ENCODE measurements at regions not wholly inside any gene's neighbourhood (a gene's known extent, or its start where the extent isn't known, plus 50 kb on each side); places are given as distances from the start of the nearest gene placed in this dataset.

DNA sequence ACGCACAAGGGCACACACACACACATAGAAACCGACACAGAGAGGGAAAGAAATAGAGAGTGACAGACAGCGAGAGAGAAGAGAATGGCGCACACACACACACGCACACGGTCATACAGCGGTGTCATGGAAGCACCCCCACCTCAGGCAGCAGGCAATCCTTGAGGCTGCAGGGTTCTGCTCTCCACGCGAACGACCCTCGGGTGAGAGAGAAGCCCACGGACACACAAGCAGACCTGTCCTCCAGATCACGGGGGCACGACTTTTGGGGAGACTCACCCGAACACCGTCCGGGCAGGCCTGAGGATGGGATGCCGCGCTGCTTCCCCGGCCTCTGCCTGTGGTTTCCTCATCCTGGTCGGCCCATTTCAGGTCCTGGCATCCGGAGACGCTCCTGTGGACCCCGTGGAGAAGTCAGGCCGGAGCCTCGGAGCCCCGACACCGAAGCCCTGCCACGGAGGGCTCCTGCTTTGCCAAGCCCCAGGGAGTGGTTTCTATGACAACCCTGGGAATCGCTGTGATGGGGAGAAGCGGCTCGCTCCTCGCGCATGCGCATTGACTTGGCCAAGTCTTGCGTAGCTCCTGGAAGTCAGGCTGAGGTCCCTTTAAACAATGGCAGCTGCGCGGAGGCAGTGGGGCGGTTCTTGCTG is 118.2 kb upstream of the KCNJ18 start:
- BruUV-seq (replicated peaks): no TSS peak
- ChIA-PET CTCF (no interaction called here), POLR2A (no interaction called here), SMC1A (ENCODE audit: uncharacterized antibody, unreplicated experiment) (no interaction called here), RAD21 (ENCODE audit: unreplicated experiment) (no interaction called here)
- Histone ChIP-seq H2AFZ (ENCODE audit: control insufficient read depth, low read depth, low read length) (no peak overlapping the region), H3K9ac (ENCODE audit: control insufficient read depth, insufficient read depth, low read length) (no peak overlapping the region), H3K4me2 (ENCODE audit: control insufficient read depth, insufficient read depth) (no peak overlapping the region), H3K4me1 (ENCODE audit: control insufficient read depth, insufficient read depth, low read length) (no peaks in the 10 kb centered on the region), H3K27me3 (replicated peaks in 1 of 2; ENCODE audit: control insufficient read depth in 2 of 2, insufficient read depth in 2 of 2, low read length in 1 of 2) (no peaks in the 10 kb centered on the region), H3K9me3 (replicated peaks; ENCODE audit: control insufficient read depth, insufficient read depth, low read length) (no peaks in the 10 kb centered on the region), H3K27ac (ENCODE audit: control insufficient read depth, insufficient read depth) (no peak overlapping the region), H3K4me3 (no peak overlapping the region), H3K36me3 (ENCODE audit: control insufficient read depth in 2 of 2, insufficient read depth in 2 of 2, low read length in 1 of 2) (no peaks in the 10 kb centered on the region), H3K79me2 (ENCODE audit: control insufficient read depth, insufficient read depth, low read length) (no peaks in the 10 kb centered on the region), H4K20me1 (ENCODE audit: control insufficient read depth, insufficient read depth) (no peaks in the 10 kb centered on the region)
- ATAC-seq (no peak), DNase-seq (ENCODE audit: low read depth, low spot score) (no peak), FAIRE-seq (no peak)
- intact Hi-C loops (cut with micrococcal nuclease; ENCODE audit: unreplicated experiment) (no loop called here), in situ Hi-C loops (cut with MboI) (no loop called here)
- 55% methylated on average over 38 of the region's 39 CpGs for WGBS (ENCODE audit: insufficient coverage, insufficient replicate concordance, low lambda C conversion rate, missing lambda C conversion rate)
- TF ChIP-seq KLF5 (IDR thresholded peaks at IDR 0.05; ENCODE audit: partially characterized antibody) (no peak), E4F1 (IDR thresholded peaks at IDR 0.05; ENCODE audit: borderline replicate concordance, partially characterized antibody) (no peak), NBN (IDR thresholded peaks at IDR 0.05) (no peak), LARP7 (IDR thresholded peaks at IDR 0.05) (no peak), SRF (IDR thresholded peaks at IDR 0.05; ENCODE audit: low read depth in 2 of 2, low read length in 2 of 2) (no peak), SMAD5 (IDR thresholded peaks at IDR 0.05; ENCODE audit: low read depth) (no peak), RCOR1 (conservative IDR thresholded peaks at IDR 0.05; ENCODE audit: low read depth, low read length) (no peak), POLR2AphosphoS2 (IDR thresholded peaks at IDR 0.05; ENCODE audit: low read depth, low read length) (no peak), NFXL1 (IDR thresholded peaks at IDR 0.05; ENCODE audit: borderline replicate concordance) (no peak), CBFB (IDR thresholded peaks at IDR 0.05; ENCODE audit: low read depth) (no peak), ASH2L (IDR thresholded peaks at IDR 0.05; ENCODE audit: borderline replicate concordance, low read depth) (no peak), MYB (IDR thresholded peaks at IDR 0.05; ENCODE audit: borderline replicate concordance, low read depth, low read length) (no peak), EED (IDR thresholded peaks at IDR 0.05; ENCODE audit: low read depth) (no peak)
- TF ChIP-seq, protein P1, sequence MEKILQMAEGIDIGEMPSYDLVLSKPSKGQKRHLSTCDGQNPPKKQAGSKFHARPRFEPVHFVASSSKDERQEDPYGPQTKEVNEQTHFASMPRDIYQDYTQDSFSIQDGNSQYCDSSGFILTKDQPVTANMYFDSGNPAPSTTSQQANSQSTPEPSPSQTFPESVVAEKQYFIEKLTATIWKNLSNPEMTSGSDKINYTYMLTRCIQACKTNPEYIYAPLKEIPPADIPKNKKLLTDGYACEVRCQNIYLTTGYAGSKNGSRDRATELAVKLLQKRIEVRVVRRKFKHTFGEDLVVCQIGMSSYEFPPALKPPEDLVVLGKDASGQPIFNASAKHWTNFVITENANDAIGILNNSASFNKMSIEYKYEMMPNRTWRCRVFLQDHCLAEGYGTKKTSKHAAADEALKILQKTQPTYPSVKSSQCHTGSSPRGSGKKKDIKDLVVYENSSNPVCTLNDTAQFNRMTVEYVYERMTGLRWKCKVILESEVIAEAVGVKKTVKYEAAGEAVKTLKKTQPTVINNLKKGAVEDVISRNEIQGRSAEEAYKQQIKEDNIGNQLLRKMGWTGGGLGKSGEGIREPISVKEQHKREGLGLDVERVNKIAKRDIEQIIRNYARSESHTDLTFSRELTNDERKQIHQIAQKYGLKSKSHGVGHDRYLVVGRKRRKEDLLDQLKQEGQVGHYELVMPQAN (conservative IDR thresholded peaks at IDR 0.05): no peak
- TF ChIP-seq, protein P2, sequence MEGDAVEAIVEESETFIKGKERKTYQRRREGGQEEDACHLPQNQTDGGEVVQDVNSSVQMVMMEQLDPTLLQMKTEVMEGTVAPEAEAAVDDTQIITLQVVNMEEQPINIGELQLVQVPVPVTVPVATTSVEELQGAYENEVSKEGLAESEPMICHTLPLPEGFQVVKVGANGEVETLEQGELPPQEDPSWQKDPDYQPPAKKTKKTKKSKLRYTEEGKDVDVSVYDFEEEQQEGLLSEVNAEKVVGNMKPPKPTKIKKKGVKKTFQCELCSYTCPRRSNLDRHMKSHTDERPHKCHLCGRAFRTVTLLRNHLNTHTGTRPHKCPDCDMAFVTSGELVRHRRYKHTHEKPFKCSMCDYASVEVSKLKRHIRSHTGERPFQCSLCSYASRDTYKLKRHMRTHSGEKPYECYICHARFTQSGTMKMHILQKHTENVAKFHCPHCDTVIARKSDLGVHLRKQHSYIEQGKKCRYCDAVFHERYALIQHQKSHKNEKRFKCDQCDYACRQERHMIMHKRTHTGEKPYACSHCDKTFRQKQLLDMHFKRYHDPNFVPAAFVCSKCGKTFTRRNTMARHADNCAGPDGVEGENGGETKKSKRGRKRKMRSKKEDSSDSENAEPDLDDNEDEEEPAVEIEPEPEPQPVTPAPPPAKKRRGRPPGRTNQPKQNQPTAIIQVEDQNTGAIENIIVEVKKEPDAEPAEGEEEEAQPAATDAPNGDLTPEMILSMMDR (IDR thresholded peaks at IDR 0.05 in 2 of 3, conservative IDR thresholded peaks at IDR 0.05 in 1 of 3; ENCODE audit: control insufficient read depth in 2 of 3, extremely low read depth in 1 of 3, insufficient read depth in 1 of 3, low read depth in 3 of 3, low read length in 3 of 3): no peak
